Chondrocyte (in vitro differentiated cells): ENCODE measurements at regions not wholly inside any gene's neighbourhood (a gene's known extent, or its start where the extent isn't known, plus 50 kb on each side); places are given as distances from the start of the nearest gene placed in this dataset.

ENCODE experiments used
- DNase-seq: peaks from one replicate; pipeline ENCODE4 v3.0.0; 2021; ENCODE audit warnings: mixed read lengths, low spot score
- H3K27ac Mint-ChIP-seq: one replicate; pipeline ENCODE4 v1.8.0; 2021; ENCODE audit warnings: mild to moderate bottlenecking, moderate library complexity, mixed read lengths; ENCODE audit not compliant: unreplicated experiment
- H3K27me3 Mint-ChIP-seq: 2 replicates; pipeline ENCODE4 v1.8.0; 2021; ENCODE audit warnings: low read depth, mixed read lengths
- H3K36me3 Mint-ChIP-seq: 2 replicates; pipeline ENCODE4 v1.8.0; 2021; ENCODE audit warnings: low read depth, mixed read lengths
- H3K4me1 Mint-ChIP-seq: 2 replicates; pipeline ENCODE4 v1.8.0; 2021; ENCODE audit warnings: low read depth, mild to moderate bottlenecking, mixed read lengths
- H3K4me3 Mint-ChIP-seq: one replicate; pipeline ENCODE4 v1.8.0; 2021; ENCODE audit warnings: mild to moderate bottlenecking, moderate library complexity, mixed read lengths; ENCODE audit not compliant: unreplicated experiment
- H3K9me3 Mint-ChIP-seq: 2 replicates; pipeline ENCODE4 v1.8.0; 2021; ENCODE audit warnings: low read depth, mixed read lengths
- CTCF ChIP-seq: fragments of 200-600 bp; sonication (generic); IDR thresholded peaks from 2 replicates; pipeline ENCODE4 v1.5.0; 2021; ENCODE audit warnings: antibody characterized with exemption, mild to moderate bottlenecking, moderate library complexity

- no peaks in the 10 kb centered on the region for H3K4me1 Mint-ChIP-seq
- H3K9me3 Mint-ChIP-seq: peaks cover 13% of the 10 kb centered on the region
- H3K27ac Mint-ChIP-seq: no peak overlapping the region
These were observed 490.0 kb downstream of the SH2D4B start for GRCh38 chr10:81027706-81028105.

GRCh38 chr10:81031774-81032173 lies 494.1 kb downstream of the SH2D4B start:
- no peak for DNase-seq
- Mint-ChIP-seq H3K27ac (no peak overlapping the region), H3K4me3 (no peak overlapping the region), H3K36me3 (no peaks in the 10 kb centered on the region), H3K9me3 (peaks cover 27% of the 10 kb centered on the region), H3K4me1 (no peaks in the 10 kb centered on the region), H3K27me3 (no peaks in the 10 kb centered on the region)
- TF ChIP-seq CTCF: no peak

More at GRCh38 chr10:81027706-81028105, 490.0 kb downstream of the SH2D4B start:
- no peak for TF ChIP-seq CTCF
- no peak for DNase-seq
- Mint-ChIP-seq H3K4me3 (no peak overlapping the region), H3K27me3 (no peaks in the 10 kb centered on the region), H3K36me3 (no peaks in the 10 kb centered on the region)

GRCh38 chr10:81034383-81034782 lies 496.7 kb downstream of the SH2D4B start:
- no peaks in the 10 kb centered on the region for H3K4me1 Mint-ChIP-seq
- no peak for TF ChIP-seq CTCF

GRCh38 chr10:81036257-81036656 lies 498.6 kb downstream of the SH2D4B start:
- DNase-seq: no peak
- Mint-ChIP-seq H3K4me1 (no peaks in the 10 kb centered on the region), H3K36me3 (no peaks in the 10 kb centered on the region), H3K9me3 (peaks cover 27% of the 10 kb centered on the region), H3K27ac (no peak overlapping the region), H3K4me3 (no peak overlapping the region), H3K27me3 (no peaks in the 10 kb centered on the region)
- no peak for TF ChIP-seq CTCF

More at GRCh38 chr10:81034383-81034782, 496.7 kb downstream of the SH2D4B start:
- Mint-ChIP-seq H3K4me3 (no peak overlapping the region), H3K27ac (no peak overlapping the region), H3K9me3 (peaks cover 32% of the 10 kb centered on the region), H3K27me3 (no peaks in the 10 kb centered on the region), H3K36me3 (no peaks in the 10 kb centered on the region)
- DNase-seq: no peak

GRCh38 chr10:81040031-81040430 lies 502.3 kb downstream of the SH2D4B start:
- Mint-ChIP-seq H3K9me3 (peaks cover 22% of the 10 kb centered on the region), H3K36me3 (no peaks in the 10 kb centered on the region), H3K4me3 (no peak overlapping the region)

More at GRCh38 chr10:81040031-81040430, 502.3 kb downstream of the SH2D4B start:
- H3K27ac Mint-ChIP-seq: no peak overlapping the region
- H3K4me1 Mint-ChIP-seq: no peaks in the 10 kb centered on the region
- no peaks in the 10 kb centered on the region for H3K27me3 Mint-ChIP-seq
- no peak for DNase-seq
- no peak for TF ChIP-seq CTCF
